SK-N-SH (cell line): ENCODE measurements at regions not wholly inside any gene's neighbourhood (a gene's known extent, or its start where the extent isn't known, plus 50 kb on each side); places are given as distances from the start of the nearest gene placed in this dataset.

ENCODE experiments used
- CTCF ChIA-PET: fragments of 300-600, 350-600 bp; formaldehyde crosslinking; extraction: SDS; loops from one replicate; lab custom pipeline; 2021; lab: Yijun Ruan, JAX
- POLR2A ChIA-PET: fragments of 350-600 bp; sonication (Branson Sonifier 250); formaldehyde crosslinking; extraction: SDS; loops from one replicate; lab custom pipeline; 2020; ENCODE audit warnings: antibody characterized with exemption, inconsistent platforms; lab: Yijun Ruan, JAX
- DNase-seq: peaks from one replicate; pipeline ENCODE4 v3.0.0; 2012
- H2AFZ ChIP-seq: fragments of 200-600 bp; sonication (generic); 2 replicates; pipeline ENCODE4 v1.8.1; 2016; ENCODE audit warnings: antibody characterized with exemption, mild to moderate bottlenecking, low read depth
- H3F3A ChIP-seq: fragments of 200-600 bp; sonication (generic); replicated peaks from 2 replicates; pipeline ENCODE3; 2016; ENCODE audit warnings: antibody characterized with exemption, mild to moderate bottlenecking; ENCODE audit not compliant: insufficient read depth
- H3K27ac ChIP-seq, 2 experiments: fragments of 200-500 bp in 1 of 2; fragments of 200-600 bp in 1 of 2; sonication (Bioruptor generic) in 1 of 2; sonication (generic), shearing (Covaris generic) in 1 of 2; 2 replicates each; pipeline versions ENCODE4 v1.5.1 to v1.6.1; 2014 to 2016; ENCODE audit warnings: low read depth in 2 of 2, inconsistent platforms in 1 of 2, low read length in 1 of 2, mild to moderate bottlenecking in 1 of 2, mixed read lengths in 1 of 2
- H3K27me3 ChIP-seq: fragments of 200-600 bp; sonication (generic), shearing (Covaris generic); 2 replicates; pipeline ENCODE4 v1.6.1; 2016; ENCODE audit warnings: mixed run types; ENCODE audit not compliant: insufficient read depth
- H3K36me3 ChIP-seq, 2 experiments: fragments of 200-500 bp in 1 of 2; fragments of 200-600 bp in 1 of 2; sonication (Bioruptor generic) in 1 of 2; sonication (generic) in 1 of 2; replicated peaks in 1 of 2; 2 replicates each; pipeline versions ENCODE3 to v1.5.1; 2014 to 2016; ENCODE audit warnings: low read length in 1 of 2, mild to moderate bottlenecking in 1 of 2; ENCODE audit not compliant: insufficient read depth in 2 of 2, control insufficient read depth in 1 of 2
- H3K4me1 ChIP-seq, 2 experiments: fragments of 200-500 bp in 1 of 2; fragments of 200-600 bp in 1 of 2; sonication (Bioruptor generic) in 1 of 2; sonication (generic), shearing (Covaris generic) in 1 of 2; 2 replicates each; pipeline versions ENCODE4 v1.5.1 to v1.6.1; 2014 to 2016; ENCODE audit warnings: low read depth in 1 of 2, low read length in 1 of 2, mixed run types in 1 of 2; ENCODE audit not compliant: insufficient read depth in 2 of 2, control insufficient read depth in 1 of 2
- H3K4me2 ChIP-seq: fragments of 200-600 bp; sonication (generic), shearing (Covaris generic); 2 replicates; pipeline ENCODE4 v1.6.1; 2017; ENCODE audit warnings: mixed run types
- H3K4me3 ChIP-seq, 2 experiments: fragments of 200-500 bp in 1 of 2; fragments of 200-600 bp in 1 of 2; sonication (Bioruptor generic) in 1 of 2; sonication (generic), shearing (Covaris generic) in 1 of 2; 2 replicates each; pipeline versions ENCODE4 v1.5.1 to v1.8.1; 2014 to 2016; ENCODE audit warnings: low read depth in 2 of 2, inconsistent platforms in 1 of 2, low read length in 1 of 2, mild to moderate bottlenecking in 1 of 2, mixed read lengths in 1 of 2, moderate library complexity in 1 of 2
- H3K79me2 ChIP-seq: fragments of 200-600 bp; sonication (generic); 2 replicates; pipeline ENCODE4 v1.8.1; 2017; ENCODE audit warnings: mild to moderate bottlenecking; ENCODE audit not compliant: insufficient read depth
- H3K9ac ChIP-seq: fragments of 200-600 bp; sonication (generic); 2 replicates; pipeline ENCODE4 v1.6.1; 2017; ENCODE audit warnings: mixed run types
- H3K9me2 ChIP-seq: fragments of 200-600 bp; sonication (generic); 2 replicates; pipeline ENCODE4 v1.6.1; 2017; ENCODE audit warnings: mixed run types
- H3K9me3 ChIP-seq: fragments of 200-600 bp; sonication (generic); 2 replicates; pipeline ENCODE4 v1.6.1; 2017; ENCODE audit warnings: mixed run types, mild to moderate bottlenecking, moderate library complexity
- H4K20me1 ChIP-seq: fragments of 200-600 bp; sonication (generic); 2 replicates; pipeline ENCODE4 v1.6.1; 2017; ENCODE audit warnings: mild to moderate bottlenecking, mixed run types; ENCODE audit not compliant: insufficient read depth
- ELF1 ChIP-seq: IDR thresholded peaks from 2 replicates; pipeline ENCODE4 v1.4.0; 2012
- EP300 ChIP-seq, 2 experiments: IDR thresholded peaks; 2 replicates each; pipeline versions ENCODE4 v1.4.0 to v1.6.1; 2012; ENCODE audit warnings: borderline replicate concordance in 1 of 2, low read depth in 1 of 2, low read length in 1 of 2
- GATA2 ChIP-seq: sonication (generic); formaldehyde crosslinking; IDR thresholded peaks from 2 replicates; pipeline ENCODE4 v1.5.0; 2020; ENCODE audit warnings: mild to moderate bottlenecking, missing genetic modification reagents
- MEF2A ChIP-seq: IDR thresholded peaks from 2 replicates; pipeline ENCODE4 v1.4.0; 2012; ENCODE audit warnings: low read depth, borderline replicate concordance
- MXI1 ChIP-seq: IDR thresholded peaks from 2 replicates; pipeline ENCODE4 v1.6.1; 2012; ENCODE audit warnings: mild to moderate bottlenecking, low read depth, low read length, improper control_type of control experiment
- NRF1 ChIP-seq: IDR thresholded peaks from 2 replicates; pipeline ENCODE4 v1.6.1; 2012; ENCODE audit warnings: low read depth, mild to moderate bottlenecking, low read length
- TCF12 ChIP-seq: IDR thresholded peaks from 2 replicates; pipeline ENCODE4 v1.4.0; 2012
- YY1 ChIP-seq: IDR thresholded peaks from 2 replicates; pipeline ENCODE4 v1.4.0; 2012; ENCODE audit warnings: low read depth, mild to moderate bottlenecking
- ZBTB33 ChIP-seq: IDR thresholded peaks from 2 replicates; pipeline ENCODE4 v1.4.0; 2012; ENCODE audit warnings: low read depth, borderline replicate concordance
- WGBS: methylation state at CpG from one replicate; pipeline ENCODE4 v1.1.6; 2017; ENCODE audit warnings: low lambda C conversion rate; 5-methylcytosine and 5-hydroxymethylcytosine counted together

- Histone ChIP-seq H3K4me3 (no peak overlapping the region), H3K79me2 (no peaks in the 10 kb centered on the region), H3K27ac (no peak overlapping the region; a peak in 1 of 4 replicates), H3K4me1 (peaks cover 0 to 9% of the 10 kb centered on the region in 2 experiments; a peak in 2 of 4 replicates), H3K9ac (no peak overlapping the region), H2AFZ (no peak overlapping the region), H3K9me3 (no peaks in the 10 kb centered on the region), H3K36me3 (no peaks in the 10 kb centered on the region), H3K9me2 (no peaks in the 10 kb centered on the region), H3K4me2 (no peak overlapping the region), H3F3A (no peaks in the 10 kb centered on the region), H4K20me1 (no peaks in the 10 kb centered on the region), H3K27me3 (no peaks in the 10 kb centered on the region)
- 57% methylated on average over 4 of the region's 10 CpGs for WGBS
- POLR2A ChIA-PET: no interaction called here
- TF ChIP-seq TCF12: no peak
- TF ChIP-seq GATA2: peak; percentile 46; the same call in 1 of the 2 replicates
- TF ChIP-seq ZBTB33: no peak
- TF ChIP-seq MXI1: peak; percentile 59
- peak in 1 of 2 experiments; percentile 41; a peak in 2 of 4 replicates for TF ChIP-seq EP300 (IDR thresholded peaks at IDR 0.05; ENCODE audit: borderline replicate concordance in 1 of 2, low read depth in 1 of 2, low read length in 1 of 2)
- TF ChIP-seq YY1: no peak
- no peak for TF ChIP-seq ELF1
- CTCF ChIA-PET: no interaction called here
- DNase-seq: peak; percentile 53
Observed at GRCh38 chr6:163731215-163732013, 316.9 kb downstream of the QKI start.

GRCh38 chr6:163730246-163731210 lies 316.0 kb downstream of the QKI start:
- Histone ChIP-seq H2AFZ (no peak overlapping the region), H3K4me3 (no peak overlapping the region), H3K27ac (no peak overlapping the region), H3K9ac (no peak overlapping the region), H3K36me3 (no peaks in the 10 kb centered on the region), H3K4me1 (peaks cover 0 to 13% of the 10 kb centered on the region in 2 experiments; a peak in 2 of 4 replicates), H3K79me2 (no peaks in the 10 kb centered on the region), H3F3A (no peaks in the 10 kb centered on the region), H3K9me2 (no peaks in the 10 kb centered on the region), H3K4me2 (no peak overlapping the region), H3K27me3 (no peaks in the 10 kb centered on the region), H3K9me3 (no peaks in the 10 kb centered on the region), H4K20me1 (no peaks in the 10 kb centered on the region)
- ChIA-PET CTCF (interaction anchor here (0.7 to 1.8 kb wide), 2 partner anchors 9 to 11 kb away, joined by 4 read pairs; no protein-coding TSS in a partner anchor), POLR2A (no interaction called here)
- no peak for DNase-seq
- TF ChIP-seq EP300 (IDR thresholded peaks at IDR 0.05; ENCODE audit: borderline replicate concordance in 1 of 2, low read depth in 1 of 2, low read length in 1 of 2) (no peak), MEF2A (no peak), ZBTB33 (no peak), NRF1 (no peak)
- WGBS: 63% methylated on average over 15 of the region's 21 CpGs
